NCI-H345 treated with DMSO at 0.1 percent for 48 hours (cell line): ENCODE measurements at regions not wholly inside any gene's neighbourhood (a gene's known extent, or its start where the extent isn't known, plus 50 kb on each side); places are given as distances from the start of the nearest gene placed in this dataset.
"Not testable (repeated sequence)": the region's sequence is repeated elsewhere in the genome, so short reads cannot be mapped to it uniquely, and the experiment has no call there.

ENCODE experiments used
- DNase-seq: peaks from one replicate; lab custom pipeline; 2025; ENCODE audit not compliant: unreplicated experiment; lab: John Stamatoyannopoulos, UW

DNA sequence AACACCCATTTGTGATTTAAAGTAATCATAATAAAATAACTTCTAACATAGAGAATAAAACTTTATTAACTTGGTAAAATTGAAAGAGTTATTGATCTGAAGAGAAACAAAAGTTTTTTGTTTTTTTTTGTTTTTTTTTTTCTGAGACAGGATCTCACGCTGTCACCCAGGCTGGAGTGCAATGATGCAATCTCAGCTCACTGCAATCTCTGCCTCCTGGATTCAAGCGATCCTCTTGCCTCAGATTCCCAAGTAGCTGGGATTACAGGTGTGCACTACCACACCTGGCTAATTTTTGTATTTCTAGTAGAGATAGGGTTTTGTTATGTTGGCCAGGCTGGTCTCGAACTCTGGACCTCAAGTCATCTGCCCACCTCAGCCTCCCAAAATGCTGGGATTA lies 116.5 kb upstream of the SPATA31D4 start:
- not testable (repeated sequence) for DNase-seq

DNA sequence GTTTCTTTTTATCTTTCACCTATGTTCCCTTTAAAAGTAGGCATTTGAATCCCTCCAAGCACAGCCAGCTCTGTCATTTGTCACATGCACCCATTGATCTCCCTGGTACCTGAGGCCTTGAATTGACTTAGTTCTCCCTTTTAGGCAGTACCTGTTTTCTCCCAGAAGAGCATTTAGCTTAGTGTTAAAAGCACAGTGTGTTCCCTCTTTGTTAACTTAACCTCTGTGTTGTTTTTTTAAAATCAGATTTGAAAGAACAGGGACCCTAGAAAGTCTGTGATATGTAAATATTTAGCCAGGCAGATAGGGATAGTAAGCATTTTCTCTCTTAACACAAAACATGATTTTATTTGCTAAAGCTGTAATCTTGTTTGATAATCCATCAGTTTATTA lies 113.8 kb upstream of the SPATA31D4 start:
- no peak for DNase-seq

DNA sequence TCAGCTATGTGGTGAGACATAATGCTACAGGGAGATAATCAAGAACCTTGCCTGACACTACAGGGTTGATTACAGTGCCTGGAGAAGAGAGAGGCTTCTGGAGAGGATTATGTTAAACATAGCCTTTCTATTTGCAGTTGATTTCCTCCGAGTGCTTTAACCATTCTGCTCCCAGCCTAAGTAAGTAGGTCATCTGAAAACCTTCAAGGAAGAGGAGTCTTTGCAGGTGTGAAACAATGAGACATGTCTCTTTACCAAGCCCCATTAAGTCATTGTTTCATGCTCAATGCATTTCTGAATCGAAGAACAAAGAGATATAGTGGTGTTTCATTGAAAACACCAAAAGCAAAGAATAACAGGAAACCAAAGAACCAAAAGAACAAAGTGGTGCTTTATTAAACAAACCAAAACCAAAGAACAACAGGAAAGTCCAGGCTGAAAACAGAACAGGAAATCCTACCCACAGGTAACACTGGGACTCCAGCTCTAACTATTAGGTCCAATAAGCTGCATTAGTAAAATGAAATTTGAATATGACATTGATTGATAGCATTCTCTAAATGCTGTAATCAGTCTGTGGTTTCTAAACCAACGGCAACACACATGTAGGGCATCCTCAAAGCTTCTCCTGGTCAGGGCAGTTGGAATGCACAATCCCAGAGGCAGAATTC lies 113.3 kb upstream of the SPATA31D4 start:
- DNase-seq = no peak

DNA sequence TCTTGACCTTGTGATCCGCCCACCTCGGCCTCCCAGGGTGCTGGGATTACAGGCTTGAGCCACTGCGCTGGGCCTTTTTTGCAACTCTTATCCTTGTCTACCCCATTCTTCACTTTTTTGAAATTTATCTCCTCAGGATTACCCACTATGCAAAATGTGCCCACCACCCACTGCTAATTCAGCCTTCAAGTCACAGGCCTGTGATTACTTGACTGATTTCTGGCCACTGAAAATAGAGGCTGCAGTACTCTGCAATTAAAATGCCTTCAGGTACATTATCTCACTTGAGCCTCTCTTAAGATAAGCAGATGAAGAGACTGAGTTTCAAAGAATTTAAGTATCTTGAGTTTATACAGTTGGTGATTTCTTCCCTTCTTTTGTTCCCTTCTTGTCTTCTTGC lies 112.4 kb upstream of the SPATA31D4 start:
- DNase-seq = no peak

DNA sequence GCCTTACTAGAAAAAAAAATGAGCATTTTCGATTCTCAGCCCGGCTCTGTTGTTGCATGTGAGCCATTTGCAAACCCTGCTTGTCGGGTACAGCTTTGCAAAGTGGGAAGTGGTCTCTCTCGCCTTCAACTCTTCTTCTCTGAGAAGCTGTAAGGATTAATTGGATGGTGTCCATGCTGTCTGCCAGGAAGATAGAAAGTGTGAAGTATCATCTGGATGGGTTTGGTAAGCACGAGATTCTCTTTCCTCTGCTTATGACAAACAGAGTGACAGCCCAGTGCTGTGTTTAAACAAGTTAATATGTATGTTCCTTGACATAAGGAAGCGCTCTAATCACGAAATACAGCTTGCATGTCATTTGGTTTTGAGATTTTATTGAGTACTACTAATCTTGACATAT lies 109.1 kb upstream of the SPATA31D4 start:
- DNase-seq = no peak

DNA sequence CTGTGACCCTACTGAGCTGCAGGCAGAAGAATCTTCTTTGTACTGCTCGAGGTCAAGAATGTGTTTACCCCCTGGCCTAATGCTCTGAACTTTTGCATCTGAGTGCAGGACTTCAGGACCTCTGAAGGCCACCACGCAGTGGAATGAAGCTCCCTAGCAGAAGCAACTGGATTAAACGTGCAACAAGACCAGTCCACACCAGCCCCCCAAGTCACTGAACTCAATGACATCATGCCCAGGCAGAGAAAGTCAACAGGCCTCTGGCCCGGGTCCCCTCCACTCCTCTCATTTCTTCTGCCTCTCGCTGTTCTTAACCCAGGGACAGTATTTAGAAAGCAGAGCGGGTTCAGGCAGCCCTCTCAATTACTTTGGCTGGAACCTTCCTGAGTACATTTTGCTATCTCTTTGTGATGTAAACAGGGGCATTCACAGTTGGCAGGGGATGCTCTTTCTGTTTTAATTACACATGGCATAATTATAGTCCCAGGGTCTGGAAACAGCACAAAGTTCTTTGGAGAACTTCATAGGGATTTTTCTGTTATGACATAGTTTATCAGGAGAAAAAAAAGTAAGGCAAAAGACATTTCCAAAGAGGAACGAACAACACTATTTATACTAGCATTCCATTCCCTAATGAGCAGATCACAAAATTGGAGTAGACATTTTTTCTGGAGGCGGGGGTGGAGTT lies 108.2 kb upstream of the SPATA31D4 start:
- DNase-seq = no peak

DNA sequence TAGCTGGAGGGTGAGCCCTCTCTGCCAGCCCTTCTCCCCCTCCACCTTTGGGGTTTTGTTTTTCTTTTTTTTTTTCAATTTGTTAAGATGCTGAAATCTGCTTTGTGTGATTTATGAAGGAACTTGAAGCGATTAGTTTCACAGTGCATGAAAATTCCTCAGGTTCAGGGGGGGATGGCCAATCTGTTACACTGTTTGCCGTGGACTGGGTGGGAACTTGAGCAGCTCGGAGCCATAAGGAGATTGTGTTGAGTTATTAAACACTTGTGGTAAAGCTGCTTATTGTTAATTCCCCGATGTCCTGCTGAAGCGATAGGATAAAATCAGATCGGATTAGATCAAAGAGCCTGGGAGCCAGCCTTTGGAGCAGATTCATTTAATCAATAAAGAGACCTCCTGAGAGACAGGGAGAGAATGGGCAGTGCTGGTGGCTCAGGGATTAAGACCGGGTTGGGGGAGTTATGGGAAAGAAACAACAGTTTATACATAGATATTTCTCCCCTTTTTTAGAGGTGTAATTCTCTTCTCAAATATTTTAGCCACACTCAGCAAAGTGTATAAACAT lies 105.8 kb upstream of the SPATA31D4 start:
- DNase-seq = no peak

DNA sequence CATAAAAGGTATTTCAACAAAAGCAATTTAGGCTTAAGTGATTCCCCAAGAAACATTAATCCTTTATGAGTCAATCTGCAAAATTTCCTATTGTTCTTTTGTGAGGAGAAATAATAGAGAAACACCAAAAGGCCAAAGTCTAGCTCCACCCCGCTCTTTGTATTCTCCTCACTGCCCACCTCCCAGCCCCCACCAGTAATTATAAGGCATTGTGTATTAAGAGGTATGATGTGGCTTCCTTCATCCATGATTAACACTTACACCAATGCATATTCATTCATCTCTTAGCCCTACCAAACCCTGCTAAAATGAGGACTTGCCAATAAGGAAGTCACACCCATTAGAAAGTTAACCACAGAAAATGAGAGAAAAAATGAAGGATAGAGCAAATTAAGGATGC lies 105.3 kb upstream of the SPATA31D4 start:
- no peak for DNase-seq

DNA sequence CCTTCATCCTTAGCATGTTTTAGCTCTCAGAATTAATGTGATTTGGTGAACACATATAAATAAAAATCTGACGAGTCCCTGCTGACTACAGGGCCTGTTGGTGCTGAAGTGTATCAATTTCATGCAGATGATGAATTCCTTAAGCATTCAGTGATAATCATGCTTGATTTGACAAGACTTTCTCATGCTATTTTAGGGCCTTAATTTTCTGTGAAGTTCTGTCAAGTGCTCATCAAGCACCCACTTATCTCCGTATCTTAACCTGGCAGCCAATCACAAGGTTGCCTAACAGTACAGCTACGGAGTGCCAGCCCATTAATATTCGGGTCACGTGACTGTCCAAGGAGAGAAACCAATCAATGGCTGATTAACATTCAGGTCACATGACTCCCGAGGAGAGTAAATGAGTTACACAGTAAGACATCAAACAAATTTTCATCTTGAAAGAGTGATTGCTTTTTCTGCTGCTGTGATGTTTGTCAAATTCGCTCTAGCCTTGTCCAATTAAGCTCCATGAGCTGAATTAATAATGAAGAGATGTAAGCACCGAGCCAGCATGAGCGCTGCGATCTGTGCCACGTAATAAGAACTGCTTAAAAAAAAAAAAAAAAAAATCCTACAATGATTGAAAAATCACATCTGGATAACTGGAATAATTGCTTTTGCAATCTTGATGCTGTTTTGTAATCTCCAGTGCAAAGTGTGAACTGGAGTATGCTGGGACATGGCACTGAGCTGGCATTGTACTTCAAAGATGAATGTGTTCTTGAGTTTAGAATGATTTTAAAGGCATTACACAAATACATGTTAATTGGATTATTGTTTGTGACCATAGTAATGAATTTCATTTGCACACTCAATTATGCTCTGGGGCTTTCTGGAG lies 104.3 kb upstream of the SPATA31D4 start:
- no peak for DNase-seq

DNA sequence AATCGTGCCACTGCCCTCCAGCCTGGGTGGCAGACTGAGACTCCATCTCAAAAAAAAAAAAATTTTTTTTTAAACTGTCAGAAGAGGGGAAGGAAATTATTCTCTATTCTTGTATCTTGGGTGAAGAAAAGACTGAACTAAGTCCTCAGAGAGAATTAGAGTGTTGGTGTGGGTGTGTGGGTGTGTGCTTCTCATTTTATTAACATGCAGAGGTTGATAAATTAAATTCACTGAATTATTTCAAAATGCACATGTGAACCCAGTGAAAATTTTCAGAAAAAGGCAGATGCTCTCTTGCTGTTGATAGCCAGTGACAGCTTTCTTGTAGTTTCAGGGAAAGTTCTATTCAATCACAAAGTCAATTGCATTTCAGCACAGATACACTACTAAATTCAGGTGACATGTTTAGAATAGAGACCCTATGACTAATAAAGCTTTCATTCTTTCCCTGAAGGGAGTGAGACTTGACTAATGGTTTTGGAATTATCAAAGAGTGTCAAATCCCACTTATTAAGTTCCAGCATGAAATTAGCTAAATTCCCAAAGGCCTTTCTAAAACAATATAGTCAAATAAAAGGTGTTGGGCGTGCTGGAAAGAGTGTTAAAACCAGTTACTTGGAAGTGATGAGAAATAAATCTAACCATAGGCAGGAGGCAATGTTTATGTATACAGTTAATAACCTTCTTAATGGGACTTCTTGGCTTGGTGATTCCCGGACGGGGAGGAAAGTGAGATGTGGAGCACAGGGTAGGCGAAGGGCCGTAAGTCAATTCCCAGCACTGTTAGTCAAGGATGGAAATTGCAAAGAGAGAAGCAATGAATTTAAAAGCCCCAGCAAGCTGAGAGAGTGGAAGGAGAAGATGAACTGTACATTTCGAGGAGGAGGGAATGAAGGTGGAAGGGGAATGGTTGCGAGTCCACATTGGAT lies 103.2 kb upstream of the SPATA31D4 start:
- no peak for DNase-seq

DNA sequence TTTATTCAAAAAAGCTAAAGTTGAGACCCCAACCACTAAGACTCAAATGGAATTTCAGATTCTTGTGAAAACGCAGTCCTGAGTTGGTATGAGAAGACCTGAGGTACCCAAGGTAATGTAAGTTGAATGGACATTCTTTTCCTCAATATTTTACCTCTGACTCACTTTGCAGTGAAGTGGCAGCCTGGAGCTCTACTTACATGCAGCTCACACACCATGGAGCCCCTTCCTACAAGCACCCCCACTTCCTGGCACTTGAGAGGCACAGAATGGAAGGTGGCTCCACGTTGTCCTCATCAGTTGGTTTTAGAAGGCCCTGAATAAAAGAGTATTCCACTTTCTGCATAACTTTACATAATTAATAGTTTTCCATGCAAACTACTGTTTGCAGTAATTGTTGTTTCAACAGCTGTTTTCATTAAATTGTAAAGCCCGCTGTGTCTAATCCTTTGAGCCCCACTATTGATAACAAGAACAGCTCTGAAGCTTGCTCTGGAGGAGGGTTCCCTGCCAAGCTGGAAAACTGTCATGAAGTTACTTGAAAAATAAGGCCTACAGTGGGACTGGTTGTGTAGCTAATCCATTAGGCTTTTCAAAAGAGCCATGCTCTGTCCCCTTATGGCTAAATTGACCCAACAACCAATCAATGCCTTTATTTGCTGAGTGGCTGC lies 102.2 kb upstream of the SPATA31D4 start:
- no peak for DNase-seq

DNA sequence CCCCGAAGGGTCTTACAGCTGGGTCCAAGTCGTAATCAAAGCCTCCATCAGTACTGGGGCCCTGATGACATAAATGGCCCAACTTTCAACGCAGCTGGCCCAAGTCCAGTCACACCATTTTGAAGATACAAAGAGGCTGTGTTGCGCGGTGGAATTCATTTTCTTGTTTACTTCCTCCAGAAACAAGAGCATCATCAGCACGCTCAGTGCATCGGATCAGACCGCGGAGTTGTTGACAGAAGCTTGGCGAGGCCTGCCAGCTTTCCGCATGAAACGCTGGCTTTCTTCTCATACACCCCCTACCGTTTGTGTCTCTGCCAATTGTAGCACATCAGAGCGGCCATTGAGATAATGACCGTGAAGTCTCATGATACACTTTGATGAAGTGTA lies 101.7 kb upstream of the SPATA31D4 start:
- no peak for DNase-seq

DNA sequence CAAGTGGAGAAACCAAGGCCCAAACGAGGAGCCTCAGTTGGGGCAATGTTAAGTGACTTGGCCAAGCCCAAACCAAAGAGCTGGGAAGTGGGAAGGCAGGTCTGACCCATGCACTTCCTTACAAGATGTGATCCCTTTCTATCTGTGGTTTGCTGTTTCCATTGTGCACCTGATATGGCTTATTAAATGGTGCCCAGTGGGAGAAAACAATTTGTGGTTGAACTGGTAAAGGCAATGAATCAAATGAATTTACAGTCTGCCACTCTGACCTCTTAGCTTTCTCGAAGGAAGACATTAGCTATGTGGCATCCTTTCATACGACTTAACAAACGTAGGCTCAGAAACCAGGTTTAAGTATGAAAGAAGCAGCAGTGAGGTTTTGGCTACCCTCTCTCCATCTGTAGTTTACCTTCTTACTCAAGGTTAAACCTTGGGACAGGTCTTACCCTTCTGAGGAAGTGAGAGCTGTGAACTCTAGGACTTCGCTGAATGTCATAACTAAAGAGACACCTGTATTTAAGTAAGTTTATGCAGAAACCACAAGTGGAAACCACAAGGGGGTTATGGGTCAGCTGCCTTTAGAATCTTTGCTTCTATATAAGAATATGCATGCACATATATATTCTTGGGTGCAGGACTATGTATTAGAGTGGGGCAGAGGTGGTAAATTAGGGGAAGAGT lies 100.5 kb upstream of the SPATA31D4 start:
- DNase-seq = no peak

DNA sequence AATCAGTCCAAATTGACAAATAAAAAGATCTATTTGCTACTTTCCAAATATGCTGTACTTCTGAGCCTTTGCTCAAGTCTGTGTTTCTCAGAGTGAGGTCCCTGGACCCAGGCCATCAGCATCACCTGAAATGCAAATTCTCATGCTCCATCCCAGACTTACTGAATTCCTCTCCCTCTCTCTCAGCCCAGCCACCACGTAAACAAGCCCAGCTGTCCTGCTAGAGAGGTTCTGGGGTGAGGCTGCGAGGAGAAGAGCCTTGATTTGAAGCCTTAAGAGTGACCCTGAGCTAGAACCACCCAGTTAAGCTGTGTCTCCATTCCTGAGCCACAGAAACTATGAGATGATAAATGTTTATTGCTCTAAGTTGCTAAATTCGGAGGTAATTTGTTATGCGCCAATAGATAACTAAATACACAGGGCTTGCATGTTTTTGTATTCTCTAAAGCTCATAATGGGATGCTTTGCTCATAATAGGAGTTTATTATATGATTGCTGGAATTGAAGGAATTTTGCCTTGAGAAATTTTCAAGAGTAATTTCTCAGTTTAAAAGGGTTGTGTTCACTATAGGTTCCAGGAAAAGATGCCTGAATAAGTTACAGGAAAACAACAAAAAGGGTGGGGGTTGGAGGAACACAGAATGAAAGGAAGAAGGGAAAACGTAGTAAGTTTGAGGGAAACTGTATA lies 98.9 kb upstream of the SPATA31D4 start:
- DNase-seq = no peak

DNA sequence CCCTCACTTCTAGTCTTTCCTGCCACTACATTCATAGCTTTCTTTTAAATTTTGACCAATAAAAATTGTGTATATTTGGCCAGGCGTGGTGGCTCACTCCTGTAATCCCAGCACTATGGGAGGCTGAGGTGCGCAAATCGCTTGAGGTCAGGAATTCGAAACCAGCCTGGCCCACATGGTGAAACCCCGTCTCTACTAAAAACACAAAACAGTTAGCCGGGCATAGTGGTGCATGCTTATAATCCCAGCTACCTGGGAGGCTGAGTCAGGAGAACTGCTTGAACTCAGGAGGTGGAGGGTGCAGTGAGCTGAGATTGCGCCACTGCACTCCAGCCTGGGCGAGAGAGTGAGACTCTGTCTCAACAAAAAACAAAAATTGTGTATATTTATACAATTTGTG lies 97.8 kb upstream of the SPATA31D4 start:
- DNase-seq = not testable (repeated sequence)

DNA sequence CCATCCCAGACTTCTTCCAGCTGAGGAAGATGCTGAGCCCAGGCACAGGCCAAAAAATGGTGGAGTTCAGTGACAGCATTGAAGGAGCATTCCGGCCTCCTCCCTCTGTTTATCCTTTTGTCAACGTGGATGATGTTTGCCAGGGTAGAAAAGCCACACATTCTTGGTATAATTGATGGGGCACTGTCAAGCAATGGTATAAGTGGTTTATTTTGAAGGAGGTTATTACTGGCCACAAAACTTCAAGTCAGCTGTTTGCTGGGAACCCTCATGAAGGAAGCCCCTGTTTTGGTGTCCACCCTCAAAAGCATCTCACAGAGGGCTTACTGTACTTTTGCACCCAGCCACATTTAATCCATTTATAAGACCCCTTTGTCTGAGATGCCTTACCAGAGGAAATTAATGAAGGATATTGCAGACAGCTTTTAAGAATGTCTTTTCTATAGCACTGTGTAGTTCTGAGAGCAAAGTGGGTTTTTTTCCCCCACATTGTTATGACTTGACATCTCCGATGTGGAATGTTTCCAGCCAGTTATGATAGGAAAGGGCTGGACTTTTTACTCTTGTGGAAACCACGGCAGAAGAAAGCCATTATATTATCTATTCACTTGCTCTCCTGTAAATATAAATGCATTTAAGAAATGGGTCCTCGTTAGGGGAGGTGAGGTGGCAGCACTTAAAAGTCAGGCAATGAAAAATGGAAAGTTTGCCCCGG lies 95.5 kb upstream of the SPATA31D4 start:
- DNase-seq = no peak

DNA sequence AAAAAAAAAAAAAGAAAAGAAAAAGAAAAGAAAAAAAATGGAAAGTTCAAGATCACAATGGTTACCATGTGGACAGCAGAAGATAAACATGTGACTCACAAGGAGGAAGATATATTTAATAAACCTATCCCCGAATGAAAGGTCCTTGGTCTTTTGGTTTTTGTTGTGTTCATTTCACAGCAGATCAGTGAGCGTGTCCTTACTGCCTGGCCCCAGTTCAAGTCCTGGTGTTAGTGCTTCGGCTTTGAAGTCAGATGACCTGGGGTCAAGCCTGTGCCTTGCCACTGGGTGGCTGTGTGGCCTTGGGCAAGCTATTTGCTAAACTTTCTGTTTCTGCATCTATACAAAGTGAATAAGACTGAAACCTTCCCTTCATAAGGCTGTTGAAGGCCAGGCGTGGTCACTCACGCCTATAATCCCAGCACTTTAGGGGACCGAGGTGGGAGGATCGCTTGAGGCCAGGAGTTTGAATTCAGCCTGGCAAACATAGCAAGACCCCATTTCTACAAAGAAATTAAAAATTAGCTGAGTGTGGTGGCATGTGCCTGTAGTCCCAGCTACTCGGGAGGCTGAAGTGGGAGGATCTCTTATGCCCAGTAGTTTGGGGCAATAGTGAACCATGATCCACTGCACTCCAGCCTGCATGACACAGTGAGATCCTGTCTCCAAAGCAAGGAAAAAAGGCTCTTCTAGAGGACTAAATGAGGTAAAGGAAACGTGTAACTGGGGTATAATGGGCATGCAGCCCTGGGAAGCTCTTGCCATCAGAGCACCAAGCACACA lies 94.5 kb upstream of the SPATA31D4 start:
- no peak for DNase-seq
